ENCODE measurements at regions not wholly inside any gene's neighbourhood (a gene's known extent, or its start where the extent isn't known, plus 50 kb on each side); places are given as distances from the start of the nearest gene placed in this dataset.

GRCh38 chr5:148012801-148013200 is 51.0 kb upstream of the SPINK5 start:
- DNase-seq: no peak

- peak; percentile 23 for DNase-seq
Measured at GRCh38 chr5:148011398-148012137, 52.2 kb upstream of the SPINK5 start.

- no peak for DNase-seq
Measured at GRCh38 chr5:148005788-148006520, 57.8 kb upstream of the SPINK5 start.

GRCh38 chr5:148003226-148003625 is 60.6 kb upstream of the SPINK5 start:
- no peak for DNase-seq

GRCh38 chr5:148002451-148002850 is 61.3 kb upstream of the SPINK5 start:
- DNase-seq: peak; percentile 21

- no peak for DNase-seq
Measured at GRCh38 chr5:148000036-148000435, 63.7 kb upstream of the SPINK5 start.

GRCh38 chr5:147998704-147999103 is 65.1 kb upstream of the SPINK5 start:
- no peak for DNase-seq

GRCh38 chr5:147997486-147997885 is 66.3 kb upstream of the SPINK5 start:
- DNase-seq: no peak

GRCh38 chr5:147996379-147996778 is 67.4 kb upstream of the SPINK5 start:
- no peak for DNase-seq

- DNase-seq: no peak
Measured at GRCh38 chr5:147995846-147996245, 67.9 kb upstream of the SPINK5 start.

- no peak for DNase-seq
Measured at GRCh38 chr5:147989994-147990393, 73.8 kb upstream of the SPINK5 start.

- no peak for DNase-seq
Measured at GRCh38 chr5:147989239-147989638, 74.5 kb upstream of the SPINK5 start.

GRCh38 chr5:147986134-147986757 is 77.5 kb upstream of the SPINK5 start:
- no peak for DNase-seq

GRCh38 chr5:147985608-147986007 is 78.2 kb upstream of the SPINK5 start:
- DNase-seq: no peak

GRCh38 chr5:147983742-147984141 is 77.4 kb upstream of the C5orf46 start:
- no peak for DNase-seq

GRCh38 chr5:147981074-147981473 is 74.7 kb upstream of the C5orf46 start:
- DNase-seq: no peak

GRCh38 chr5:147979761-147980160 is 73.4 kb upstream of the C5orf46 start:
- no peak for DNase-seq

- DNase-seq: no peak
Measured at GRCh38 chr5:147972076-147972840, 65.9 kb upstream of the C5orf46 start.

- DNase-seq: no peak
Measured at GRCh38 chr5:147971472-147971871, 65.1 kb upstream of the C5orf46 start.

GRCh38 chr5:147968855-147969254 is 62.5 kb upstream of the C5orf46 start:
- DNase-seq: no peak

GRCh38 chr5:147966829-147967228 is 60.5 kb upstream of the C5orf46 start:
- DNase-seq: no peak

- no peak for DNase-seq
Measured at GRCh38 chr5:147966326-147966725, 60.0 kb upstream of the C5orf46 start.

- no peak for DNase-seq
Measured at GRCh38 chr5:147965715-147966114, 59.4 kb upstream of the C5orf46 start.
